SU-DHL-6 (cell line): ENCODE measurements at regions not wholly inside any gene's neighbourhood (a gene's known extent, or its start where the extent isn't known, plus 50 kb on each side); places are given as distances from the start of the nearest gene placed in this dataset.

ENCODE experiments used
- H2AFZ ChIP-seq: fragments of 200-600 bp; sonication (generic); 2 replicates; pipeline ENCODE4 v1.6.1; 2014; ENCODE audit warnings: low read depth, mild to moderate bottlenecking, moderate library complexity, mixed read lengths, antibody characterized with exemption, low read length; ENCODE audit not compliant: severe bottlenecking
- H3F3A ChIP-seq: fragments of 200-600 bp; shearing (Covaris generic); 2 replicates; pipeline ENCODE4 v1.6.0; 2016; ENCODE audit warnings: antibody characterized with exemption, mild to moderate bottlenecking; ENCODE audit not compliant: insufficient read depth
- H3K27ac ChIP-seq: fragments of 200-600 bp; sonication (generic); 2 replicates; pipeline ENCODE4 v1.5.1; 2016; ENCODE audit warnings: low read depth, mild to moderate bottlenecking, low read length, moderate library complexity, mixed read lengths
- H3K27me3 ChIP-seq: fragments of 200-600 bp; sonication (generic), shearing (Covaris generic); 2 replicates; pipeline ENCODE4 v1.6.0; 2014; ENCODE audit warnings: mild to moderate bottlenecking, low read length
- H3K36me3 ChIP-seq: fragments of 200-600 bp; sonication (generic); 2 replicates; pipeline ENCODE4 v1.6.1; 2014; ENCODE audit warnings: mild to moderate bottlenecking, low read length, mixed read lengths
- H3K4me2 ChIP-seq: fragments of 300-600, 200-600 bp; shearing (Covaris generic), sonication (generic); 2 replicates; pipeline ENCODE4 v1.6.0; 2014; ENCODE audit warnings: low read length, low read depth, mild to moderate bottlenecking; ENCODE audit not compliant: poor library complexity, severe bottlenecking
- H3K4me3 ChIP-seq: fragments of 200-600 bp; sonication (generic); 2 replicates; pipeline ENCODE4 v1.5.1; 2014; ENCODE audit warnings: antibody characterized with exemption, low read length, mild to moderate bottlenecking, mixed read lengths; ENCODE audit not compliant: insufficient read depth, poor library complexity, severe bottlenecking
- H3K79me2 ChIP-seq: fragments of 200-600 bp; sonication (generic); 2 replicates; pipeline ENCODE4 v1.6.1; 2014; ENCODE audit warnings: mild to moderate bottlenecking, low read length, moderate library complexity; ENCODE audit not compliant: insufficient read depth
- H3K9ac ChIP-seq: fragments of 200-600 bp; sonication (generic); 2 replicates; pipeline ENCODE4 v1.7.0; 2014; ENCODE audit warnings: mild to moderate bottlenecking, low read length
- H3K9me2 ChIP-seq: fragments of 200-600 bp; sonication (generic); replicated peaks from 2 replicates; pipeline ENCODE4 v1.6.1; 2014; ENCODE audit warnings: low read length; ENCODE audit not compliant: insufficient read depth
- H3K9me3 ChIP-seq: fragments of 200-600 bp; sonication (generic); 2 replicates; pipeline ENCODE4 v1.6.1; 2014; ENCODE audit warnings: low read length, mixed read lengths; ENCODE audit not compliant: insufficient read depth
- H4K20me1 ChIP-seq: fragments of 200-600 bp; sonication (generic); 2 replicates; pipeline ENCODE4 v1.6.1; 2014; ENCODE audit warnings: low read depth, mild to moderate bottlenecking, antibody characterized with exemption, low read length, moderate library complexity, mixed read lengths
- EZH2phosphoT487 ChIP-seq: fragments of 200-600 bp; sonication (generic), shearing (Covaris generic); conservative IDR thresholded peaks from 2 replicates; pipeline ENCODE4 v1.6.1; 2018; ENCODE audit warnings: mild to moderate bottlenecking, antibody characterized with exemption, low read length, moderate library complexity, mixed read lengths
- TF ChIP-seq, protein P1 (sequence below): fragments of 200-600 bp; sonication (generic); IDR thresholded peaks from one replicate; pipeline ENCODE4 v1.5.1; 2017; ENCODE audit warnings: antibody characterized with exemption, mild to moderate bottlenecking, low read length, moderate library complexity; ENCODE audit not compliant: insufficient read depth, poor library complexity, severe bottlenecking

DNA sequence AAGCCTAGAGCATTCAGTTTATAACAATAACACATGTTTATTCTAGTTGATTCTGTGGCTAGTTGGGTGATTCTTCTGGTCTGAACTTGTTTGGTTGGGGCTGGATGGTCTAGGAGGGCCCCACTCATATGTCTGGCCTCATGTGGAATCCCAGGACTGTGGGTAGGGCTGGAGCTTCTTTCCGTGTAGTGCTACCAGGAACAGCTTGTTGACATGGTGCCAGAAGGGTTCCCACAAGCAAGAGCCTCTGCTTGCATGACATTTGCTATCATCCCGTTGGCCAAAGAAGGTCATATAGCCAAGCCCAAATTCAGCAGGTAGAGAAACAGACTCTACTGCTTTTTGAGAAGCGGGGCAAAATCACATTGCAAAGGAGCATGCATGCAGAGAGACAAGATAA, 67.6 kb upstream of the PPP2R5A start:
- no peaks in the 10 kb centered on the region for H3F3A ChIP-seq
- H3K4me3 ChIP-seq: no peak overlapping the region
- no peak overlapping the region for H3K9ac ChIP-seq
- no peaks in the 10 kb centered on the region for H4K20me1 ChIP-seq
- H2AFZ ChIP-seq: no peak overlapping the region
- no peaks in the 10 kb centered on the region for H3K9me3 ChIP-seq
- no peak overlapping the region for H3K4me2 ChIP-seq
- no peaks in the 10 kb centered on the region for H3K27me3 ChIP-seq
- no peaks in the 10 kb centered on the region for H3K79me2 ChIP-seq
- no peak overlapping the region for H3K27ac ChIP-seq
- no peak for TF ChIP-seq EZH2phosphoT487
- TF ChIP-seq, protein P1, sequence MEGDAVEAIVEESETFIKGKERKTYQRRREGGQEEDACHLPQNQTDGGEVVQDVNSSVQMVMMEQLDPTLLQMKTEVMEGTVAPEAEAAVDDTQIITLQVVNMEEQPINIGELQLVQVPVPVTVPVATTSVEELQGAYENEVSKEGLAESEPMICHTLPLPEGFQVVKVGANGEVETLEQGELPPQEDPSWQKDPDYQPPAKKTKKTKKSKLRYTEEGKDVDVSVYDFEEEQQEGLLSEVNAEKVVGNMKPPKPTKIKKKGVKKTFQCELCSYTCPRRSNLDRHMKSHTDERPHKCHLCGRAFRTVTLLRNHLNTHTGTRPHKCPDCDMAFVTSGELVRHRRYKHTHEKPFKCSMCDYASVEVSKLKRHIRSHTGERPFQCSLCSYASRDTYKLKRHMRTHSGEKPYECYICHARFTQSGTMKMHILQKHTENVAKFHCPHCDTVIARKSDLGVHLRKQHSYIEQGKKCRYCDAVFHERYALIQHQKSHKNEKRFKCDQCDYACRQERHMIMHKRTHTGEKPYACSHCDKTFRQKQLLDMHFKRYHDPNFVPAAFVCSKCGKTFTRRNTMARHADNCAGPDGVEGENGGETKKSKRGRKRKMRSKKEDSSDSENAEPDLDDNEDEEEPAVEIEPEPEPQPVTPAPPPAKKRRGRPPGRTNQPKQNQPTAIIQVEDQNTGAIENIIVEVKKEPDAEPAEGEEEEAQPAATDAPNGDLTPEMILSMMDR: no peak
- no peaks in the 10 kb centered on the region for H3K9me2 ChIP-seq
- no peaks in the 10 kb centered on the region for H3K36me3 ChIP-seq

GRCh38 chr1:212218065-212218464, 67.1 kb upstream of the PPP2R5A start:
- Histone ChIP-seq H4K20me1 (no peaks in the 10 kb centered on the region), H3K79me2 (no peaks in the 10 kb centered on the region), H3F3A (no peaks in the 10 kb centered on the region), H2AFZ (no peak overlapping the region), H3K9me2 (no peaks in the 10 kb centered on the region), H3K9ac (no peak overlapping the region), H3K36me3 (no peaks in the 10 kb centered on the region), H3K27me3 (no peaks in the 10 kb centered on the region), H3K27ac (no peak overlapping the region), H3K4me2 (no peak overlapping the region), H3K4me3 (no peak overlapping the region), H3K9me3 (no peaks in the 10 kb centered on the region)
- TF ChIP-seq, protein P1: no peak

GRCh38 chr1:212218911-212219310, 66.3 kb upstream of the PPP2R5A start:
- Histone ChIP-seq H3F3A (no peaks in the 10 kb centered on the region), H3K9ac (no peak overlapping the region), H3K9me3 (no peaks in the 10 kb centered on the region), H3K4me2 (no peak overlapping the region), H3K27ac (no peak overlapping the region), H3K79me2 (no peaks in the 10 kb centered on the region), H3K27me3 (no peaks in the 10 kb centered on the region), H4K20me1 (no peaks in the 10 kb centered on the region), H2AFZ (no peak overlapping the region), H3K36me3 (no peaks in the 10 kb centered on the region), H3K4me3 (no peak overlapping the region), H3K9me2 (no peaks in the 10 kb centered on the region)
- TF ChIP-seq, protein P1: no peak
- no peak for TF ChIP-seq EZH2phosphoT487
